ENCODE measurements at regions not wholly inside any gene's neighbourhood (a gene's known extent, or its start where the extent isn't known, plus 50 kb on each side); places are given as distances from the start of the nearest gene placed in this dataset.

DNA sequence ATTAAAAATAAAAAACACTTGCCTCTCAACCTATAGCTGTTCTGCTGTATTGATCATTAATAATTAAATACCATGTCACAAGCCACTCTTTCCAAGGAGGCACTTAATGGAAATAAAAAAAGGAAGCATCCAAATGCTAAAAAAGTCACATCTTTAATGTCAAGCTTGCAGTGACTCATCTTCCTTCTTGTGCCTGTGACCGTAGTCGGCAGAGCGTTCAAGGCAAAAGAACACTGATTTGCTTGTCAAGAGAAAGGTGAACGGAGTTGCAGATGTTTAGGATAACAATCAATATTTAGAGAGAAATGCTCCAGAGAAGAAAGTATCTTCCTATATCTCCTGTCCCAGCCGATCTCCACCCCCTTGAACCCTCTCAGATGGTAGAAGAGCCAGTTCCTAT is 341.0 kb upstream of the OPRM1 start:
- Histone ChIP-seq H3K27ac (ENCODE audit: insufficient read length, low read depth, low read length) (no peak overlapping the region), H4K20me1 (ENCODE audit: control insufficient read depth, insufficient read depth, insufficient read length) (no peaks in the 10 kb centered on the region), H3K4ac (ENCODE audit: low read depth, low read length) (no peak overlapping the region), H3T11ph (ENCODE audit: low read length) (no peak overlapping the region), H3K27me3 (ENCODE audit: insufficient read depth, low read length) (no peaks in the 10 kb centered on the region), H2BK5ac (ENCODE audit: insufficient read length, low read length) (no peak overlapping the region), H4K91ac (ENCODE audit: insufficient read length, low read depth, low read length) (no peak overlapping the region), H2BK15ac (ENCODE audit: low read depth, low read length) (no peak overlapping the region), H3K9ac (ENCODE audit: extremely low read depth, insufficient read length, low read length) (no peak overlapping the region), H4K5ac (ENCODE audit: insufficient read length, low read depth, low read length) (no peak overlapping the region), H3K79me2 (ENCODE audit: insufficient read depth, low read length) (no peaks in the 10 kb centered on the region), H3K14ac (ENCODE audit: insufficient read depth, low read length) (no peak overlapping the region), H2AK5ac (ENCODE audit: insufficient read length, low read length) (no peak overlapping the region), H3K4me2 (ENCODE audit: insufficient read depth, insufficient read length, low read length) (no peak overlapping the region), H3K56ac (ENCODE audit: insufficient read length, low read depth, low read length) (no peak overlapping the region), H3K79me1 (ENCODE audit: insufficient read depth, low read depth, low read length, poor library complexity, severe bottlenecking) (no peaks in the 10 kb centered on the region), H4K8ac (replicated peaks; ENCODE audit: insufficient read length, low read depth, low read length) (no peak overlapping the region), H3K23me2 (ENCODE audit: insufficient read length, low read depth, low read length, poor library complexity, severe bottlenecking) (no peaks in the 10 kb centered on the region), H3K23ac (ENCODE audit: insufficient read length, low read depth, low read length) (no peak overlapping the region), H2BK120ac (ENCODE audit: low read depth, low read length, poor library complexity, severe bottlenecking) (no peak overlapping the region), H2AFZ (ENCODE audit: low read length) (no peak overlapping the region), H3K18ac (ENCODE audit: insufficient read length, low read depth, low read length) (no peak overlapping the region), H3K4me1 (ENCODE audit: insufficient read depth, low read length) (no peaks in the 10 kb centered on the region), H2BK20ac (ENCODE audit: low read depth, low read length, poor library complexity, severe bottlenecking) (no peak overlapping the region), H3K9me3 (ENCODE audit: control insufficient read depth, low read depth, low read length) (no peaks in the 10 kb centered on the region), H2BK12ac (ENCODE audit: insufficient read length, low read depth, low read length) (no peak overlapping the region)
- H3K9me3 Mint-ChIP-seq = no peaks in the 10 kb centered on the region
- H3K27ac Mint-ChIP-seq = no peak overlapping the region
- TF ChIP-seq, protein P1, sequence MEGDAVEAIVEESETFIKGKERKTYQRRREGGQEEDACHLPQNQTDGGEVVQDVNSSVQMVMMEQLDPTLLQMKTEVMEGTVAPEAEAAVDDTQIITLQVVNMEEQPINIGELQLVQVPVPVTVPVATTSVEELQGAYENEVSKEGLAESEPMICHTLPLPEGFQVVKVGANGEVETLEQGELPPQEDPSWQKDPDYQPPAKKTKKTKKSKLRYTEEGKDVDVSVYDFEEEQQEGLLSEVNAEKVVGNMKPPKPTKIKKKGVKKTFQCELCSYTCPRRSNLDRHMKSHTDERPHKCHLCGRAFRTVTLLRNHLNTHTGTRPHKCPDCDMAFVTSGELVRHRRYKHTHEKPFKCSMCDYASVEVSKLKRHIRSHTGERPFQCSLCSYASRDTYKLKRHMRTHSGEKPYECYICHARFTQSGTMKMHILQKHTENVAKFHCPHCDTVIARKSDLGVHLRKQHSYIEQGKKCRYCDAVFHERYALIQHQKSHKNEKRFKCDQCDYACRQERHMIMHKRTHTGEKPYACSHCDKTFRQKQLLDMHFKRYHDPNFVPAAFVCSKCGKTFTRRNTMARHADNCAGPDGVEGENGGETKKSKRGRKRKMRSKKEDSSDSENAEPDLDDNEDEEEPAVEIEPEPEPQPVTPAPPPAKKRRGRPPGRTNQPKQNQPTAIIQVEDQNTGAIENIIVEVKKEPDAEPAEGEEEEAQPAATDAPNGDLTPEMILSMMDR (conservative IDR thresholded peaks at IDR 0.05) = no peak
- DNase-seq = no peak
- no peak overlapping the region for H3K4me3 Mint-ChIP-seq
- peaks cover 0 to 6% of the 10 kb centered on the region in 2 experiments; a peak in 1 of 4 replicates for H3K4me1 Mint-ChIP-seq
- H3K36me3 Mint-ChIP-seq (ENCODE audit: insufficient read depth in 1 of 3, low read depth in 3 of 3) = no peaks in the 10 kb centered on the region
- H3K27me3 Mint-ChIP-seq (ENCODE audit: low read depth) = no peaks in the 10 kb centered on the region
- no CpG with 5 or more reads among the region's 5 CpGs for WGBS (ENCODE audit: extremely low coverage, insufficient read length, low lambda C conversion rate)
